SK-N-SH (cell line): ENCODE measurements at regions not wholly inside any gene's neighbourhood (a gene's known extent, or its start where the extent isn't known, plus 50 kb on each side); places are given as distances from the start of the nearest gene placed in this dataset.
"Not testable (repeated sequence)": the region's sequence is repeated elsewhere in the genome, so short reads cannot be mapped to it uniquely, and the experiment has no call there.

Experiments used
- CTCF ChIA-PET: fragments of 300-600, 350-600 bp; formaldehyde crosslinking; extraction: SDS; loops from one replicate; lab custom pipeline; 2021; lab: Yijun Ruan, JAX
- POLR2A ChIA-PET: fragments of 350-600 bp; sonication (Branson Sonifier 250); formaldehyde crosslinking; extraction: SDS; loops from one replicate; lab custom pipeline; 2020; ENCODE audit warnings: antibody characterized with exemption, inconsistent platforms; lab: Yijun Ruan, JAX
- DNase-seq: peaks from one replicate; pipeline ENCODE4 v3.0.0; 2012
- H2AFZ ChIP-seq: fragments of 200-600 bp; sonication (generic); 2 replicates; pipeline ENCODE4 v1.8.1; 2016; ENCODE audit warnings: antibody characterized with exemption, mild to moderate bottlenecking, low read depth
- H3F3A ChIP-seq: fragments of 200-600 bp; sonication (generic); replicated peaks from 2 replicates; pipeline ENCODE3; 2016; ENCODE audit warnings: antibody characterized with exemption, mild to moderate bottlenecking; ENCODE audit not compliant: insufficient read depth
- H3K27ac ChIP-seq, 2 experiments: fragments of 200-500 bp in 1 of 2; fragments of 200-600 bp in 1 of 2; sonication (Bioruptor generic) in 1 of 2; sonication (generic), shearing (Covaris generic) in 1 of 2; 2 replicates each; pipeline versions ENCODE4 v1.5.1 to v1.6.1; 2014 to 2016; ENCODE audit warnings: low read depth in 2 of 2, inconsistent platforms in 1 of 2, low read length in 1 of 2, mild to moderate bottlenecking in 1 of 2, mixed read lengths in 1 of 2
- H3K27me3 ChIP-seq: fragments of 200-600 bp; sonication (generic), shearing (Covaris generic); 2 replicates; pipeline ENCODE4 v1.6.1; 2016; ENCODE audit warnings: mixed run types; ENCODE audit not compliant: insufficient read depth
- H3K36me3 ChIP-seq, 2 experiments: fragments of 200-500 bp in 1 of 2; fragments of 200-600 bp in 1 of 2; sonication (Bioruptor generic) in 1 of 2; sonication (generic) in 1 of 2; replicated peaks in 1 of 2; 2 replicates each; pipeline versions ENCODE3 to v1.5.1; 2014 to 2016; ENCODE audit warnings: low read length in 1 of 2, mild to moderate bottlenecking in 1 of 2; ENCODE audit not compliant: insufficient read depth in 2 of 2, control insufficient read depth in 1 of 2
- H3K4me1 ChIP-seq, 2 experiments: fragments of 200-500 bp in 1 of 2; fragments of 200-600 bp in 1 of 2; sonication (Bioruptor generic) in 1 of 2; sonication (generic), shearing (Covaris generic) in 1 of 2; 2 replicates each; pipeline versions ENCODE4 v1.5.1 to v1.6.1; 2014 to 2016; ENCODE audit warnings: low read depth in 1 of 2, low read length in 1 of 2, mixed run types in 1 of 2; ENCODE audit not compliant: insufficient read depth in 2 of 2, control insufficient read depth in 1 of 2
- H3K4me2 ChIP-seq: fragments of 200-600 bp; sonication (generic), shearing (Covaris generic); 2 replicates; pipeline ENCODE4 v1.6.1; 2017; ENCODE audit warnings: mixed run types
- H3K4me3 ChIP-seq, 2 experiments: fragments of 200-500 bp in 1 of 2; fragments of 200-600 bp in 1 of 2; sonication (Bioruptor generic) in 1 of 2; sonication (generic), shearing (Covaris generic) in 1 of 2; 2 replicates each; pipeline versions ENCODE4 v1.5.1 to v1.8.1; 2014 to 2016; ENCODE audit warnings: low read depth in 2 of 2, inconsistent platforms in 1 of 2, low read length in 1 of 2, mild to moderate bottlenecking in 1 of 2, mixed read lengths in 1 of 2, moderate library complexity in 1 of 2
- H3K79me2 ChIP-seq: fragments of 200-600 bp; sonication (generic); 2 replicates; pipeline ENCODE4 v1.8.1; 2017; ENCODE audit warnings: mild to moderate bottlenecking; ENCODE audit not compliant: insufficient read depth
- H3K9ac ChIP-seq: fragments of 200-600 bp; sonication (generic); 2 replicates; pipeline ENCODE4 v1.6.1; 2017; ENCODE audit warnings: mixed run types
- H3K9me2 ChIP-seq: fragments of 200-600 bp; sonication (generic); 2 replicates; pipeline ENCODE4 v1.6.1; 2017; ENCODE audit warnings: mixed run types
- H3K9me3 ChIP-seq: fragments of 200-600 bp; sonication (generic); 2 replicates; pipeline ENCODE4 v1.6.1; 2017; ENCODE audit warnings: mixed run types, mild to moderate bottlenecking, moderate library complexity
- H4K20me1 ChIP-seq: fragments of 200-600 bp; sonication (generic); 2 replicates; pipeline ENCODE4 v1.6.1; 2017; ENCODE audit warnings: mild to moderate bottlenecking, mixed run types; ENCODE audit not compliant: insufficient read depth
- CHD2 ChIP-seq: fragments of 150-350 bp; IDR thresholded peaks from 2 replicates; pipeline ENCODE4 v1.6.1; 2018; ENCODE audit warnings: low read length; ENCODE audit not compliant: partially characterized antibody
- ELF1 ChIP-seq: IDR thresholded peaks from 2 replicates; pipeline ENCODE4 v1.4.0; 2012
- EZH2phosphoT487 ChIP-seq: fragments of 200-600 bp; sonication (generic); IDR thresholded peaks from 2 replicates; pipeline ENCODE4 v1.6.1; 2017; ENCODE audit warnings: low read depth, mixed run types, mild to moderate bottlenecking, antibody characterized with exemption, moderate library complexity, borderline replicate concordance
- FOXJ3 ChIP-seq: sonication (generic); formaldehyde crosslinking; IDR thresholded peaks from 2 replicates; pipeline ENCODE4 v1.5.1; 2020; ENCODE audit warnings: mild to moderate bottlenecking, missing genetic modification reagents
- FOXM1 ChIP-seq: IDR thresholded peaks from 2 replicates; pipeline ENCODE4 v1.4.0; 2012; ENCODE audit warnings: low read depth, mild to moderate bottlenecking
- GABPA ChIP-seq: IDR thresholded peaks from 2 replicates; pipeline ENCODE4 v1.4.0; 2012; ENCODE audit warnings: low read depth, mild to moderate bottlenecking
- MEF2A ChIP-seq: IDR thresholded peaks from 2 replicates; pipeline ENCODE4 v1.4.0; 2012; ENCODE audit warnings: low read depth, borderline replicate concordance
- MXI1 ChIP-seq: IDR thresholded peaks from 2 replicates; pipeline ENCODE4 v1.6.1; 2012; ENCODE audit warnings: mild to moderate bottlenecking, low read depth, low read length, improper control_type of control experiment
- NFIC ChIP-seq: IDR thresholded peaks from 2 replicates; pipeline ENCODE4 v1.4.0; 2012; ENCODE audit warnings: borderline replicate concordance
- RAD21 ChIP-seq: IDR thresholded peaks from 2 replicates; pipeline ENCODE4 v1.6.1; 2012; ENCODE audit warnings: mild to moderate bottlenecking, low read length
- RXRA ChIP-seq: IDR thresholded peaks from 2 replicates; pipeline ENCODE4 v1.4.0; 2012; ENCODE audit warnings: low read depth, mild to moderate bottlenecking, borderline replicate concordance
- SIN3A ChIP-seq: IDR thresholded peaks from 2 replicates; pipeline ENCODE4 v1.6.1; 2012; ENCODE audit warnings: low read depth, mild to moderate bottlenecking, low read length, moderate library complexity, borderline replicate concordance
- TCF12 ChIP-seq: IDR thresholded peaks from 2 replicates; pipeline ENCODE4 v1.4.0; 2012
- TEAD4 ChIP-seq: IDR thresholded peaks from 2 replicates; pipeline ENCODE4 v1.4.0; 2012; ENCODE audit warnings: mild to moderate bottlenecking, borderline replicate concordance; ENCODE audit not compliant: insufficient read depth
- YY1 ChIP-seq: IDR thresholded peaks from 2 replicates; pipeline ENCODE4 v1.4.0; 2012; ENCODE audit warnings: low read depth, mild to moderate bottlenecking
- WGBS: methylation state at CpG from one replicate; pipeline ENCODE4 v1.1.6; 2017; ENCODE audit warnings: low lambda C conversion rate; 5-methylcytosine and 5-hydroxymethylcytosine counted together
- TF ChIP-seq, protein P1 (sequence below): fragments of 150-350 bp; IDR thresholded peaks from 2 replicates; pipeline ENCODE4 v1.6.1; 2017; ENCODE audit warnings: antibody characterized with exemption, low read length, low read depth, borderline replicate concordance
- TF ChIP-seq, protein P2 (sequence below): IDR thresholded peaks from 2 replicates; pipeline ENCODE4 v1.4.0; 2012; ENCODE audit warnings: low read depth, borderline replicate concordance
- TF ChIP-seq, protein P3 (sequence below): IDR thresholded peaks from 2 replicates; pipeline ENCODE4 v1.4.0; 2012; ENCODE audit warnings: low read depth, borderline replicate concordance

DNA sequence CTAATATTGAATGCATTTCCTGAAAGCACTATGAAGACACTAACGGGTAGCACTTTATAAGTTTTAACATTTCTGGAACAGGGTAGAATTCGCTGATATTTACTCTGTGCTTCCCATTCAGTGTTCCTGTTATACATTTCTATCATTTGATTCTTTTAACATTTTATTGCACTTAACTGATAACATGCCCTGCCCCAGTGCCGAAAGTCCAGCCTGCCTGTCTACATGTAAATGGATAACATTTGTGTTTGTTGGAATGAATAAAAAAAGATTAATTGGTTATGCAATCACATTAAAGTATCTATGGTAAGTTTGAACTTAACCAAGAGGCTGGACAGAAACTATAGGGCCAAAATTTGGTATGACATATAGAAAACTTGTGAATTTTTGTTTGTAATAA, 790.5 kb upstream of the TPTE start:
- H2AFZ ChIP-seq = no peak overlapping the region

DNA sequence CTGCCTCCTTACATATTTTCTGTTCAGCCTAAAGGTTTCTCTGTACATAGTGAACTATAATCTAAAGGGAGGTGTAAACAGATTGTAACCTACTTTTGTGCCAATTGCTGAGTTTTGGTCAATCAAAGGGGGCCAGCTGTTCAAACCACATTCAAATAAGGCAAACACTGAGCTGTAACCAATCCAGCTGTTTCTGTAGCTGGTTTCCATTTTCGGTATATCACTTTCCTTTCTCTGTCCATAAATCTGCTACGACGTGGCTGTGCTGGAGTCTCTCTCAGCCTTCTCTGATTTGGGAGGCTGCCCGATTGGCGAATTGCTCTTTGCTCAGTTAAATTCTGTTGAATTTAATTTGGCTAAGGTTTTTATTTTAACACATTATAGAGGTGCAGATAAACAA, 790.1 kb upstream of the TPTE start:
- H3K9me2 ChIP-seq, H4K20me1 ChIP-seq, H3K9ac ChIP-seq, H3K79me2 ChIP-seq, H3K27ac ChIP-seq, H3K4me1 ChIP-seq, H3K36me3 ChIP-seq, H3K27me3 ChIP-seq, H3K9me3 ChIP-seq, H3K4me2 ChIP-seq, H3F3A ChIP-seq, POLR2A ChIA-PET, H2AFZ ChIP-seq, CTCF ChIA-PET, H3K4me3 ChIP-seq, DNase-seq: not testable (repeated sequence)
- under 1% methylated on average over 5 of the region's 5 CpGs for WGBS

More for the DNA sequence above, 790.5 kb upstream of the TPTE start:
- 2% methylated on average over 3 of the region's 3 CpGs for WGBS
- H3K4me3 ChIP-seq = no peak overlapping the region
- H3K36me3 ChIP-seq = no peaks in the 10 kb centered on the region
- no peaks in the 10 kb centered on the region for H3K27me3 ChIP-seq
- H3K79me2 ChIP-seq = no peaks in the 10 kb centered on the region
- no peaks in the 10 kb centered on the region for H3K9me3 ChIP-seq
- H3K4me2 ChIP-seq = no peak overlapping the region
- CTCF ChIA-PET = no interaction called here
- TF ChIP-seq EZH2phosphoT487 = no peak
- no peak for TF ChIP-seq SIN3A
- TF ChIP-seq TEAD4 = no peak
- no peak for TF ChIP-seq MEF2A
- no peak for TF ChIP-seq YY1
- TF ChIP-seq TCF12 = no peak
- TF ChIP-seq ELF1 = no peak
- no peak for TF ChIP-seq GABPA
- TF ChIP-seq MXI1 = no peak
- no peak for TF ChIP-seq RAD21
- no peak for TF ChIP-seq RXRA
- no peak for TF ChIP-seq CHD2
- no peak for TF ChIP-seq NFIC
- TF ChIP-seq FOXJ3 (CRISPR knock-in tag) = no peak
- TF ChIP-seq, protein P1, sequence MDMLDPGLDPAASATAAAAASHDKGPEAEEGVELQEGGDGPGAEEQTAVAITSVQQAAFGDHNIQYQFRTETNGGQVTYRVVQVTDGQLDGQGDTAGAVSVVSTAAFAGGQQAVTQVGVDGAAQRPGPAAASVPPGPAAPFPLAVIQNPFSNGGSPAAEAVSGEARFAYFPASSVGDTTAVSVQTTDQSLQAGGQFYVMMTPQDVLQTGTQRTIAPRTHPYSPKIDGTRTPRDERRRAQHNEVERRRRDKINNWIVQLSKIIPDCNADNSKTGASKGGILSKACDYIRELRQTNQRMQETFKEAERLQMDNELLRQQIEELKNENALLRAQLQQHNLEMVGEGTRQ = no peak
- TF ChIP-seq, protein P2, sequence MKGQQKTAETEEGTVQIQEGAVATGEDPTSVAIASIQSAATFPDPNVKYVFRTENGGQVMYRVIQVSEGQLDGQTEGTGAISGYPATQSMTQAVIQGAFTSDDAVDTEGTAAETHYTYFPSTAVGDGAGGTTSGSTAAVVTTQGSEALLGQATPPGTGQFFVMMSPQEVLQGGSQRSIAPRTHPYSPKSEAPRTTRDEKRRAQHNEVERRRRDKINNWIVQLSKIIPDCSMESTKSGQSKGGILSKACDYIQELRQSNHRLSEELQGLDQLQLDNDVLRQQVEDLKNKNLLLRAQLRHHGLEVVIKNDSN = no peak
- TF ChIP-seq, protein P3, sequence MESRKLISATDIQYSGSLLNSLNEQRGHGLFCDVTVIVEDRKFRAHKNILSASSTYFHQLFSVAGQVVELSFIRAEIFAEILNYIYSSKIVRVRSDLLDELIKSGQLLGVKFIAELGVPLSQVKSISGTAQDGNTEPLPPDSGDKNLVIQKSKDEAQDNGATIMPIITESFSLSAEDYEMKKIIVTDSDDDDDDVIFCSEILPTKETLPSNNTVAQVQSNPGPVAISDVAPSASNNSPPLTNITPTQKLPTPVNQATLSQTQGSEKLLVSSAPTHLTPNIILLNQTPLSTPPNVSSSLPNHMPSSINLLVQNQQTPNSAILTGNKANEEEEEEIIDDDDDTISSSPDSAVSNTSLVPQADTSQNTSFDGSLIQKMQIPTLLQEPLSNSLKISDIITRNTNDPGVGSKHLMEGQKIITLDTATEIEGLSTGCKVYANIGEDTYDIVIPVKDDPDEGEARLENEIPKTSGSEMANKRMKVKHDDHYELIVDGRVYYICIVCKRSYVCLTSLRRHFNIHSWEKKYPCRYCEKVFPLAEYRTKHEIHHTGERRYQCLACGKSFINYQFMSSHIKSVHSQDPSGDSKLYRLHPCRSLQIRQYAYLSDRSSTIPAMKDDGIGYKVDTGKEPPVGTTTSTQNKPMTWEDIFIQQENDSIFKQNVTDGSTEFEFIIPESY = no peak
- no peak for TF ChIP-seq FOXM1
- H3F3A ChIP-seq = no peaks in the 10 kb centered on the region
- H3K4me1 ChIP-seq = no peaks in the 10 kb centered on the region
- no peak overlapping the region for H3K27ac ChIP-seq
- no peak overlapping the region for H3K9ac ChIP-seq
- H3K9me2 ChIP-seq = no peaks in the 10 kb centered on the region
- DNase-seq = no peak
- POLR2A ChIA-PET = no interaction called here
- H4K20me1 ChIP-seq = no peaks in the 10 kb centered on the region

DNA sequence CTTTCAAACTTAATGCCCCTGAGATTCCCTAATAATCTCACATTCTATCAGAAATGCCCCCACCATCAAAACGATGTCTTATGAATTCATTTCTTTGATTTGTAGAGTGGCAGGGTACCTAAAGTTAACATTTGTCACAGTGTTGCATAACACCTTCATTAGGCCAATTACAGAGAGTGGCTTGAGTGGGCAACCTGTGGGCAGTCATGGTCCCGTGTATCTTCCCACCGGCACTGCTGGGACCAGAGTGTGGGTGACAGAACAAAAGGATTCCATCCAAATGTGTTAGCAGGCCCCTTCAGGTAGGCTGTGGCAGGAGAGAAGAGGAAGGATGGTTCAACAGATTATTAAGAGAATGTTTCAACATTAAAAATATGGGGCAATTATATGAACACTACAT, 788.8 kb upstream of the TPTE start:
- H3K4me2 ChIP-seq, H3K4me3 ChIP-seq, H4K20me1 ChIP-seq, H3K4me1 ChIP-seq, H3K27me3 ChIP-seq, H3K9me2 ChIP-seq, H3F3A ChIP-seq, H3K79me2 ChIP-seq, H2AFZ ChIP-seq, DNase-seq, CTCF ChIA-PET, POLR2A ChIA-PET, H3K9ac ChIP-seq, H3K27ac ChIP-seq, H3K9me3 ChIP-seq, H3K36me3 ChIP-seq: not testable (repeated sequence)
- 0% methylated on average over 3 of the region's 3 CpGs for WGBS
